ENCODE measurements at regions not wholly inside any gene's neighbourhood (a gene's known extent, or its start where the extent isn't known, plus 50 kb on each side); places are given as distances from the start of the nearest gene placed in this dataset.

DNA sequence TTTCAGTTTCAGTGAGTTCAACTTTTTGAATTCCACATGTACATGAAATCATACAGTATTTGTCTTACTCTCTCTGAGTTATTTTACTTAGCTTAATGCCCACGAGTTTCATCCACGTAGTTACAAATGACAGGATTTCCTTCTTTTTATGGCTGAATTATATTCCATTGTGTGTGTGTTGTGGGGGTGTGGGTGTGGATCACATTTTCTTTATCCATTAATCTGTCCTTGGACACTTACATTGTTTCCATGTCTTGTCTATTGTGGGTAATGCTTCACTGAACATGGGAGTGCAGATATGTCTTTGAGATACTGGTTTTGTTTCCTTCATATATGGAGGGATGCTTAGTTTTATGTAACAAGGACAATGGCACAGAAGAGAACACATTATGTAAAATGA lies 63.5 kb upstream of the TMTC1 start:
- POLR2A ChIA-PET, result no interaction called here
- no peak for DNase-seq
- H3K4me1 Mint-ChIP-seq (ENCODE audit: low read depth), result no peaks in the 10 kb centered on the region
- CTCF ChIA-PET, result no interaction called here
- H3K27ac Mint-ChIP-seq, result no peak overlapping the region
- no peaks in the 10 kb centered on the region for H3K36me3 Mint-ChIP-seq
- no peaks in the 10 kb centered on the region for H3K27me3 Mint-ChIP-seq
- peaks cover 9% of the 10 kb centered on the region for H3K9me3 Mint-ChIP-seq
- intact Hi-C loops (cut with micrococcal nuclease), result no loop called here
- no peak overlapping the region for H3K4me3 Mint-ChIP-seq

DNA sequence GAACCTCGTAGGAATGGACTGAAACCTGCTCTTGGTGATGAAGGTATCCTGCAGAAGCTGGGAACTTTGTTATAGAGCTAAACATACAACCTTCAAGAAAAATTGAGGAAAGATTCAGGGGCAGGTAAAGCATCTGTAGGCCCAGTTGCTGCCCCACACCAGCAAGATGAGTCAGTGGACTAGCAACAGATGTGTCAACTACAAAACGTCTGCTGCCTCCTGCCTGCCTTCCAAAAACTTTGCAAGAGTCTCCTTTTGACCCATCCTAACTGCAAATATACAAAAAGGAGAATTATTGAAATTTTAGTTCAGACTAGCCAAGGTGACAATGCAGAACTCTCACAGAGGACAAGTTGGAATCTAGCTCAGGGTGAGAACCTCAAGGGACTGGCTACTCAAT lies 60.9 kb upstream of the TMTC1 start:
- intact Hi-C loops (cut with micrococcal nuclease), result no loop called here
- H3K27ac Mint-ChIP-seq, result no peak overlapping the region
- no peak overlapping the region for H3K4me3 Mint-ChIP-seq
- DNase-seq, result no peak
- ChIA-PET CTCF (no interaction called here), POLR2A (no interaction called here)
- H3K9me3 Mint-ChIP-seq, result peaks cover 2% of the 10 kb centered on the region
- H3K36me3 Mint-ChIP-seq, result no peaks in the 10 kb centered on the region
- H3K27me3 Mint-ChIP-seq, result no peaks in the 10 kb centered on the region
- H3K4me1 Mint-ChIP-seq (ENCODE audit: low read depth), result no peaks in the 10 kb centered on the region

DNA sequence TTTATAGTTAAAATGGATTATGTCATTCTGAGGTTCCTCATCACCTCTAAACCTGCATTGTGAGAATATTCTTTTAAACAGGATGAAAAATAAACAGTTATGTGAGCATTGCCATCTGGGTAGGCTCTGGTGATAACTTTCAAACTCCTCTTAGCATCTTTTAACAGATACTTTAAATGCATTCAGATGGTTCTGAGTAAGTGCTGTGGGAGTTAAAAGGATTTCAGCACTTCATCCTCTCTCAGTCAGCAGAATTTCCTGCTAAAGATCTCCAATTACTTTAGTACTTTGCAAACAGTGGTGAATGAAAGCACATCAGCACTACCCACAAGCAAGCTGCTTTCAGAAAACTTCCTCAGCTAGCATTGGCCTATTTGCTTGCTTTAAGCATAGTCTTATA lies 59.3 kb upstream of the TMTC1 start:
- ChIA-PET POLR2A (no interaction called here), CTCF (no interaction called here)
- H3K27me3 Mint-ChIP-seq, result no peaks in the 10 kb centered on the region
- no peaks in the 10 kb centered on the region for H3K4me1 Mint-ChIP-seq (ENCODE audit: low read depth)
- DNase-seq, result no peak
- no peak overlapping the region for H3K4me3 Mint-ChIP-seq
- H3K27ac Mint-ChIP-seq, result no peak overlapping the region
- peaks cover 11% of the 10 kb centered on the region for H3K9me3 Mint-ChIP-seq
- intact Hi-C loops (cut with micrococcal nuclease), result no loop called here
- H3K36me3 Mint-ChIP-seq, result no peaks in the 10 kb centered on the region

DNA sequence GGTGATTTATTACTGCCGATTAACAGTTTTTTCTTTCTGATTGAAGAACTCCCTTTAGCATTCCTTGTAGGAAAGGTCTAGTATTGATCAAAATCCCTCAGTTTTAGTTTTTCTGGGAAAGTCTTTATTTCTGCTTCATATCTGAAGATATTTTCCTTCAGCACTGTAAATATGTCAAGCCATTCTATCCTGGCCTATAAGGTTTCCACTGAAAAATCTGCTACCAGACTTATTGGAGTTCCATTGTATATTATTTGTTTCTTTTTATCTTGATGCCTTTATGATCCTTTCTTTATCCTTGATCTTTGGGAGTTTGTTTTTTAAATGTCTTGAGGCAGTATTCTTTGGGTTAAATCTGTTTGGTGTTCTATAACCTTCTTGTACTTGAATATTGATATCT lies 55.0 kb upstream of the TMTC1 start:
- Mint-ChIP-seq H3K9me3 (peaks cover 17% of the 10 kb centered on the region), H3K36me3 (no peaks in the 10 kb centered on the region), H3K27ac (no peak overlapping the region), H3K27me3 (no peaks in the 10 kb centered on the region), H3K4me3 (no peak overlapping the region), H3K4me1 (ENCODE audit: low read depth) (no peaks in the 10 kb centered on the region)
- DNase-seq, result no peak
- intact Hi-C loops (cut with micrococcal nuclease), result no loop called here
- ChIA-PET CTCF (no interaction called here), POLR2A (no interaction called here)
